ENCODE measurements at regions not wholly inside any gene's neighbourhood (a gene's known extent, or its start where the extent isn't known, plus 50 kb on each side); places are given as distances from the start of the nearest gene placed in this dataset.

DNA sequence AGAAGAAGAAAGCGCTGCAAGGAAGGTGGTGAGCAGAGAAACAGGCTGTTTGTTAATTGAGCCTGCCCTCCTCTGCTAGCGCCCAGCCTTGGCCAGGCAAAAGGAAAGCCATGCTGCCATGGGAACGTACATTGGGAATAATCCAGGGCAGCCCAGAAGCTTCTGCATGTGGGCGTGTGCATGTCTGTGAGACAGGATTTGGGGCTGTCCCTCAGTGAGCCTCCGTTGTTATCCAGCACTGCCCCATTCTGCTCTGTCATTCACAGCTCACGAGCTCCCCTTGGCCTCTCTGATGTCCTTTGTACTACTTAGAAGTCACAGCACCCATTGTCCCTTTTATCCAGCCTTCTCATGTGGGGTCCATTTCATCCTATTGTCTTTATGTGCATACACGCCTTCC is 239.1 kb upstream of the ROPN1 start:
- peak in 23 of 56 donors; percentile 4 to 53 (median 18) for DNase-seq

DNA sequence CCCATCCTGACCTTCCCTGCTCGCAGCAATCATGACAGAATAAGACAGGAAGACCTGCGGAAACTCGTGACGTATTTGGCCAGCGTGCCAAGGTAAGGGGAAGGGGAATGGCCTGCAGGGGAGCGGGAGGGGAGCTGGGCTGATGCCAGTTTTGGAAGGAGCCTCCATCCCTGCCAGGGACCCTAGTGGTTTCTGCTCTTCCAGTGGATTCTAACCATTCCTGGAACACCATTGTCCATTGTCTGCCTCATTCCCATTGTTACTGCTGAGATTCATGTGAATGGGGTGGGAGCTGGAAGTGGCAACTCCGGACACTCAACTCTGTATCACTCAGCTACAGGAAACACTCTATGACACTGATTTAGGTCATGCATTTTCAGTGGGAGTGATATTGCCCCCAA is 242.9 kb upstream of the ROPN1 start:
- no peak for DNase-seq

DNA sequence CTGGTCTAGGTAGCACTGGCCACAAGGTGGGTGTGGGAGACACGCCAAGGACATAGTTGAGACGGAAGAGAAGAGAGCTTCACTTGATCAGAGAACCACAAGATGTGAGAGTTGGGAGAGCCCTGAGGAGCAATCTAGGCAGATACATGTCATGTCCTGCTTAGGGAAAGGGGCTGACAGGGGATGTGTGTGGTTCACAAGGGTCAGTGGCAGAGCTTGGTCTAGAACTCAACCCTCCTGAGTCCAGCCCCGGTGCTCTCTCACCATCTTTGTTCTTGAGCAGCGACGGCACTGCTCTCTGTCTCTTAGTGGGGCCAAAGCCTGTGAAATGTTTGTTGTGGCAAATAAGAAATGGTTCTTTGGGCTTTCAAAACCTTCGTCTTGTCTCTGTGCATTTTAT is 243.5 kb upstream of the ROPN1 start:
- DNase-seq, result no peak

DNA sequence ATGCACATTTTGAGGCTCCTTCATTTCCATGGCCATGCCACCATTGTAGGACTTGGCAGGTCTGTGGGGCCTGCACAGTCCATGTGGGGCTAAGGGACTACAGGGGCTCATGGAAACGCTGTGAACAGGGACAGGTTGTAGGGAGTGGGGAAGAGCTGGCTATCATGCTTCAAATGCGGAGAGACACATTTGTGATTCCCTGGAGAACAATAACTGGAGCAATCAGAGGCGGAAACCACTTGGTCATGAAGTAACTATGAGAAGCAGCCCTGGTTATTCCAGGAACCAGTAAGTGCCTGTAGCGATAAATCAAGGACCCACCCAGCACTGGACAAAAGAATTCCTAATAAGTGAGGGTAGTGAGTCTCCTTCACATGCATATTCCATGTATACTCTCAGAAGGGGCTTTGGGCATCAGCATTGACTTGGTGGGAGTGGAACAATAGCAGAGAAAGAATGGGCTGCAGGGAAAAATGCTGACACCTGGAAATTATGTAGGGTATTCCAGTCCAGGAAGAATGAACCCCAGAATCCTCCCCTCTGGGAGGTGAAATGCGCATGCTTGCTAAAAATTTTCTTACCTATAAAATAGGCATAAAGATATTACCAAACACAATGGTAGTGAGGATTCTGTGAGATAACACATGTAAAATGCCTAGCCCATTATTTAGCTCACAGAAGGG is 251.4 kb upstream of the ROPN1 start:
- DNase-seq, result no peak

DNA sequence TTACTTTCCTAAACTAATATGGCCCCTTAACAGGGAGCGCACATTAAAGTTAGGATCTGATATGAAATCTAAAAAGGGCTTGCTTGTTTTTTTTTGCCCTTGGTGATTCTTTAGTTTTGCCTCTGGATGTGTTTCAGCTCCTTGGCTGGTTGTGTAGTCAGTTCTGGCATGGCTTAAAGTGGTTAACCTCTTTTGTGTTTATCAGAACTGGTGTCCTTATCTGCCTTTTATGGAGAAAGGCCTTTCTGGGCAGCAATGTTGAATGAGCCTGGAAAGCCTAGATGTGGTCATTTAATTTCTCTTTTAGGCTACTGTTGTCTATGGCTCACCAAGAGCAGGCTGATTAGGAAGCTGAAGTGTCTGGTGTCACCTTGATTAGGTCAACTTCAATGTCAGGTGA is 254.5 kb upstream of the ROPN1 start:
- no peak for DNase-seq

DNA sequence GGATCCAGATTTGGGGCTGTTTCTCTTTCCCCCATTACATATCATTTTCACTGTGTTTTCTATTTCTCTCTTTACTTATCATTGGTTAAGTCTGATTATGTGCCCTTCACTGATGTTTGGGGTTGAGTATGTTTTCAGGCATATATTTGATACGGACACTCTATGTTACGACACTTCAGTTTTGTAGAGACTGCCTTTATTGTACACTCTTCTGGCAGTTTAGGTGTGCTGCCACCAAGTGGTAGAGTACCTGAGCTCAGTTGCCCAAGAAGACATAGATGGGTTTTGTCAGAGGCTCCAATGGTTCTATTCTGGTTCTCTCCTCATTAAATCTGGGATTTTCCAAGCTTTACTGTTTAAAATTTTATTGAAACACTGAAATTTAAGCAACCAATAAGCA is 255.0 kb upstream of the ROPN1 start:
- no peak for DNase-seq

DNA sequence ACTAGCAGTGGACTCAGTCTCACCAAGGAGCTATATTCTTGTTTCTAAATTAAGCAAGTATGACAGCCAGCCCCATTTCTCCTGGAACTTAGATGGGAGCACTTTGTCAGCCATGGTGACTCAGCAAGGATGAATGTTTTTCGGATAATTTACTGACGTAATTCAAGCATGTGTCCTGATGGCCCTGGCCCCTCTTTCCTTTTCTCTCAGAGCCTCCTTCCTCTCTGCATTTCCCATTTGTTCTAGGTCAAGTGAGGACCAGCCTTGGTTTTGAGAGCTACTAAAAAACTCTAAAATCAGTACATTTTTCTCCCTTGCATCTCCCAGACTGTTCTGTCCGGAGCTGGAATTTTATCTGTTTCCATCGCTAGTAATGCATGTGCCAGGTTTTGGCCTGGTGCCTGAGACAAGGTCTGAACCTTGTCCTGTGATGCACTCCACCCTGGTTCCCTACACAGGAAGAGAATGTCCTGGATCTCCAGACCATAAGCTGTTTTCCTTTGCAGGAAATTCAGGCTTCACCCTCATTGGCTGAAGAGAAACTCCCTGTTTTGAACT is 256.6 kb upstream of the ROPN1 start:
- no peak for DNase-seq

DNA sequence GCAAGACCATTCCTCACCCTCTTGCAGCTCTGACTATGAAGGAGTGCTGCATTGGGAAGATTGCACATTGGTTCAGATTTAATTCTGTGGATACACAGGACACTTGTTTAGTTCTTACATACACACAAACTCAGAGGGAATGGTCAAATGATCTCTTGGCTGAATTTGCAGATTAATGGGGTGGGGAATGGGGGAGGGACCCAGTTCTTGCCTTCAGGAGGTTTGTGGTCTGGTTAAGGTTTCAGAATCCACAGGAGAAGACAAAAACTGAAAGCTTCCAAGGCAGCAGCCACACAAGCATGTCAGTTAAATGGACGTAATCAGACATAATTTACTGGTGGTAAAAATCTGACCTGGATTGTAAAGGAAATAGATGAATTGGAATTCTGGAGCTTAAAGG is 257.1 kb upstream of the ROPN1 start:
- no peak for DNase-seq

DNA sequence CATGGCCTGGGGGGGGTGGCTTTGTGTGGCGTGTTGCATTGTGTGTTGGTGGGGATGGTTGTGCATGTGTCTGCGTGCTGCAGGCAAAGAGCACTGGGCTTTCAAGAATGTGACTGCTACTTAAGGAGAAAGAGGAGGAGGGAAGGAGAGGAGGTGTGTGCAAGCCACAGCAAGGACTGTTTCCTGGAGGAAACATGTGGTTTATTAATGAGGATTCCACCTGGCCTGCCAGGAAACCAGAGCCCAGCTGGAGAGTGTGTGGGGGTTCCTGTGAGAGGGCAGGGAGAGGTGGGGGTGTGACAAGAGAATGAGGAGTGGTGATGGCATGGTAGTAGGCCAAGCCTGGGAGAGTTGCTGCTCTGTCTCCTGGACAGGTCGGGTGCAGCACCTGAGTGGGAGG is 258.1 kb upstream of the ROPN1 start:
- no peak for DNase-seq

DNA sequence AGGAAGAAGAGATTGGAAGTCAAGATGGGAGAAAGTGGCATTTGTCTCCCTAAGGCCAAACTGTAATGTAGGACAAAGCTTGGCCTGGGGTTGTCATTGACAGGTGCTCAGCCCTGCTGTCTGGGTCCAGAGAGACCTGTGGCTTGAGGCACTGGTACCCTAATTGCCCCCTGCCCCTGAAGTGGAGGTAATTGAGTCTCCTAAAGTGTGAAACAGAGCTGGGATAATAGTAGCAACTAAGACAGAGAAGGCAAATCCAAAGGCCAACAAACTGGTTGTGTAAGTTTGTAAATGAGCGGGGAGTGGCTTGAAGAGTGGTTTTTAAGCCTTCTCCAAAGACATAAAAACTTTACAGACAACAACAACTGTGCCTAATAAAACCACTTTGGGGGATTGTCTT is 264.2 kb upstream of the ROPN1 start:
- DNase-seq, result no peak

DNA sequence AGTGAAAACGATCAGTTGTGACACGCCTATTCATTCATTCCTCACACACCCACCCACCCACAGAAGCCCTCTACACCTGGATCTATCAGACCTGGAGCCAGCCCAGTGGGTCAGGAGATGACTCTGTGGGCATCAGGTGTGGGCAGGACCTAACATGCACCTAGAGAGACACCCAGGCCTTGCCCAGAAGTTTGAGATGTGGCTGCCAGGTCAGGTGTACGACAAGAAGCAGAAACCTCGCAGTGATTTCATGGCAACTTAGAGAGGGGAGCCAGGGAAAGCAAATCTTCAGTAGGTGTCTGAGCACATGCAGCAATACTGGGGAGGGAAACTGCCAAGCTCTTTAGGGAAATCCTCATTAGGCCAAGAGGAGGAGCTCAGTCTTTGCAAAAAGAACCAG is 264.7 kb upstream of the ROPN1 start:
- DNase-seq, result no peak

DNA sequence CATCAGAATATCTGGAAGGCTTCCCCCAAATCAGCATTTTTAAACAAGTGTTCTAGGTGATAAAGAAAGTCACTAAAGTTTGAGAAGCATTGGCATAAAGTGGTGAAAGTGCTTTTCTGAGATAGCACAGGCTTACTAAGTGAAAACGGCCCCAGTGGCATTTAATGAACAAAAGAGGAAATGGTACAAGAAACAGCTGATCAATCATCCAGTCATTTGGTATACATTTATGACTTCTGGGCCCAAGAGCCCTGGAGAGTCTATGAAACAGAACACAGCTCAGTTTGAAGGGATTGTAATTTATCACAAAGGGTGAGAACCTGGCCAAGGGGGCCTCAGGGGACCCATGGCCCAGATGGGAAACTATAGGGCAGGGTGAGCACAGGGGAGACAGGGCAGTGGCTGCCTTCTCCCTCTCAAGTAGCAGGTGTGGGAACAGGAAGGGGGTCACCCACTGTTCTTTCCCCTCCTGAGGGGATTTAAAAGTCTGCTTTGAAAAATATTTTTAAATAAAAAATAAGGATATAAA is 265.5 kb upstream of the ROPN1 start:
- no peak for DNase-seq

DNA sequence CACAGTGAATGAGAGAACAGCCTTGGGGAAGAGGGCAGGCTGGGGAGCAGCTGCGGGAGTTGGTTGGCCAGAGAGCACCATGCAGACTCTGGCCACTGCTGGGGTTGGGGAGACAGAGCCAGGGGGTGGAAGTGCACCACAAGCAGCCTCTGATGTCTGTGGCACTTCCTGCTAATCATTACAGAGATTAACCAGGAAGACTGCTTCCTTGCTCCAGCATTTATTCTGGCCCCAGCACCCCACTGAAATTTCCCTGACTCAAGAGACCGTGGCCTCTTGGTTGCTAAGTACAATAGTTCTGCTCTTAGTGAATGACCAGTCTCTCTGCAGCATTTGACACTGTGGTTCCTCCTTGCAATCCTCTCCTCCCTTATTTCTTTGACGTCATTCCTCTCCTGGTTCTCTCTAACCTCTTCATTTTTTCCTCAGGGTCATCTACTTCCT is 266.2 kb upstream of the ROPN1 start:
- no peak for DNase-seq

DNA sequence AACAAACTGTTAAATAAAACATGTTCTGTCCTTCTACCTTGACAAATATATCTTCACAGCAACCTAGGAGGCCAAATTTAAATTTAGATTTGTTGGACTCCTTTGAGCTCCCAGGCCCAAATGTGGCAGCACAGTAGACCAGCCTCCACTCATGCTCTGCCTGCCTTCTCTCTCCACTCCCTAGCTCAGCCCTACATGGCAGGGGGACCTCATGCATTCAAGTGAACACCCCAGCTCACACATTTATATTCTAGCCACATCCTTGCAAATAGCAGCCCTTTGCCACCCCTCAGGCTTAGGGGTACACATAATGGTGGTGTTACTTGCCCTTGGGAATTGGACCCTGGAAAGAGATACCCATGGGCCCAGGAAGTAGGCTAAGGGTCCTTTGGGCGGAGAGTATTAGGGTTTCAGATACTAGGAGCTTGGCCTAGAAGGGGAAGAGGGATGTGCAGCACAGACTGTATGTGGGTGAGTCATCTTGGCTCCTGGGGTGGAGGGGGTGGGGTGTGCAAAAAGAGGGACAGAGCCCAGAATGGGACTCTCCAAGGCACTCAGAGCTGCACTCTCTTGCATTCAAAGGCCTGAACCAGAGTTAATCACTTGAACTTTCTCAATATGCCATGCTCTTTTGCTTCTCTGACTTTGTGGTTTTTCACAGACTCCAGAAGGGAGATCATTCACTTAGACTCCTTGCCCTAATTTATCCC is 268.4 kb upstream of the ROPN1 start:
- DNase-seq, result peak in 2 of 56 donors; percentile 6 to 37

DNA sequence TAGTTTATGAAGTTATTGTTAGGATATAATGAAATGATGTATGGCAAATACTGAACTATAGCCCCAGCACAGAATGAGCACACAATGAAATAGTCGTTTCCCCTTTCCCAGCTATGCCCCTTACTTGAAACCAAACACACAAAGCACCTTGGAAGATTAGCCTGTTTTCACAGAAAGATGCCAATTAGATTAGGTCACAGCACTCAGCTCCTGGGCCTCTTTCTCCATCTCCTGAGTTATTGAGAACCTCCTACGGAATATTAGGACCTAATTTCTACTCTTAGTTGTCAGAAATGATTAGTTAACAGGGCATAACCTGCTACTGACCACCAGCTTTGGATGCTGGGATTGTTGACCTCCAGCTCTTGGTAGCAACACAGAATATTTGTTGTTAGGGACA is 269.4 kb upstream of the ROPN1 start:
- DNase-seq, result no peak

DNA sequence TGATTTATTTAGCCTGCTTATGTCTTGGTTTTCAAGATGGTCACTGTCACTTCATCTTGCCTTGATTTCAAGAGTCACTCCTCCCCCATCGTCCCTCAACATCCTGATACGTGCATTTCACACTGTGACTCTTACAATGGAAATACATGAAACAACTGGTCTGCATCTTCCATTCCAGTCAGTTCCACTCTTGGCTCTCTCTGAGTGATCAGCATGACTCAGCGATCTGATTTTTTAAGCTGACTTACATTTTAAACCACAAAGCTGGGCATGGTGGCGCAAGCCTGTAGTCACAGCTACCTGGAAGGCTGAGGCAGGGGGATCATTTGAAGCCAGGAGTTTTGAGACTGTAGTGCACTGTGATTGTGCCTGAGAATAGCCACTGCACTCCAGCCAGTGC is 271.2 kb upstream of the ROPN1 start:
- DNase-seq, result peak in 1 of 56 donors; percentile 15

DNA sequence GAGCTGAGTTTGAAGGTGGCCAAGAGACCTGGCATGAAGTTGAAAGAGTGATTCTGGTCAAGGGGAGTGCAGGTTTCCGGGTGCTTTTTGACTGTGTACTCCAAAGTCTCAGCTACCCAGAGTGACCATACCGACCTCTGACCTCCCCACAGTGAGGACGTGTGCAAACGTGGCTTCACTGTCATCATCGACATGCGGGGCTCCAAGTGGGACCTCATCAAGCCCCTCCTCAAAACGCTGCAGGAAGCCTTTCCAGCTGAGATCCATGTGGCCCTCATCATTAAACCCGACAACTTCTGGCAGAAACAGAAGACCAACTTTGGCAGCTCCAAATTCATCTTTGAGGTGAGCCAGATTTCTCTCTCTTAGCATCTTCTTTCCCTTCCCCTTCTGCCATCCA is 272.4 kb upstream of the ROPN1 start:
- no peak for DNase-seq

DNA sequence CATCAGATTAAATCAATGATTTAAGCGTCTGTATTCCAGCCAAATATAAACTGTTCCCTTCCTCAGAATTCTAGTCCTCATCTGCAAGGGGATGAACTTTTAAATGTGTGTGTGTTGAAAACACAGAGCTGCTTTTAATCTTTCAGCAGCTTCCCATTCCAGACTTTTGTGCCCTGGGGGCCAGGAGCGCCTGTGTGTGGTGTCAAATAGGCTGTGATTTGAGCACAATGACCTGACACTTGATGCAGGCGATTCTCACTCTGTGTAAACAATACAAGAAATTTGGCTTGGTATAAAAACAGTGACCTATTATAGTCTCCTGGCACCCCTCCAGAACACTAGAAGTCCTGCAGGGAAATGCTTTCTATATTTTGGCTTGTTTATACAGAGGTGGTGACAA is 274.6 kb upstream of the ROPN1 start:
- peak in 1 of 56 donors; percentile 26 for DNase-seq

DNA sequence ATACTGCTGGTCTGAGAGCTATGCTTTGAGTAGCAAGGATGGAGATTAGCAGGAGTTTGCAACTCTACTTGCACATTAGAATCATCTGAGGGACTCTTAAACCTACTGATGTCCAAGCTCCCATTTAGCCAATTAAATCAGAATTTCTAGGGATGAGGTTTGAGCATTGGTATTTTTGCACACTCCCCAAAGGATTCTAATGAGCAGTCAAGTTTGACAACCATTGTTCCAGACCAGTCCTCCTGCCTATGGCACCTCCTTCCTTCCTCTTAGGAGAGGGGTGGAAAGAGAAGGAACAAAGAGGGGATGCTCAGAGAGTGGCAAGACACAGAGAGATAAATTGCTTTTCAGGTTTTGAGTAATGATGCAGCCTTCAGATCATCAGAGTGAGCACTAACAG is 275.5 kb upstream of the ROPN1 start:
- DNase-seq, result no peak

DNA sequence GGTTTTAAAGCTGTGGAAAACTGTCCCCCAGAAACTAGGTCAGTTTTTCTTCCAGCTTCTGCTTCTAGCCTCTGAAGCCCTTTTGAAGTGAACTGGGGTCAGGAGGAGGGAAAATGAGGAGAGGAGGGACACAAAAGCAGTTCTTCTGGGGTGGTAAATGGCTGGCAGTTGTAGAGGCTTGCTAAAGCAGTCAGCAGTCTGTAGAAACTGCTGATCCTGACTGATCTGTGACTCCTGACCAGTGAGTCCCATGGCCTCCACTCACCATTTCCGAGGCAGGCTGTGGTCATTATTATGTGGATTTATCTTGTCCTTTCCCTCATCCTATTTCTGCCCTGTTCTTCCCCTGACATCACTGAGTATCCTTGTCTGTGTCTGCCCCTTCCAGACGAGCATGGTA is 276.4 kb upstream of the ROPN1 start:
- no peak for DNase-seq

DNA sequence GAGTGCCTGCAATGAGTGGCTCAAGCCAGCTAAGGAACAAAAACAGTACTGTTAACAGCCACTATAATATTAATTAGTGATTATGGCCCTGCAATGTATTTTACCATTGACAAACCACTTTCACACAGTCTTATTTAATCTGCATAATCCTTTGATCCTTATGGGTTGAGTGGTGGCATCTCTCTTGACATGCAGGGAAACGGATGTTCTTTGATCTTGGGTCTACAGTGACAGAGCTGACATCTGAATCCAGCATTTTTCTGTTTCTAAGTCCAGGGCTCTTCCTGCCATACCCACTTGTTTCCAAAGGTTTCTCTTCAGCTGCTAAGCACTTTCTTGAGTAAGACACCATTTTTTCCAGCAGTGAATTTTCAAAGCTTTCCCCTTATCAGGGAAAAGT is 277.7 kb upstream of the ROPN1 start:
- no peak for DNase-seq

DNA sequence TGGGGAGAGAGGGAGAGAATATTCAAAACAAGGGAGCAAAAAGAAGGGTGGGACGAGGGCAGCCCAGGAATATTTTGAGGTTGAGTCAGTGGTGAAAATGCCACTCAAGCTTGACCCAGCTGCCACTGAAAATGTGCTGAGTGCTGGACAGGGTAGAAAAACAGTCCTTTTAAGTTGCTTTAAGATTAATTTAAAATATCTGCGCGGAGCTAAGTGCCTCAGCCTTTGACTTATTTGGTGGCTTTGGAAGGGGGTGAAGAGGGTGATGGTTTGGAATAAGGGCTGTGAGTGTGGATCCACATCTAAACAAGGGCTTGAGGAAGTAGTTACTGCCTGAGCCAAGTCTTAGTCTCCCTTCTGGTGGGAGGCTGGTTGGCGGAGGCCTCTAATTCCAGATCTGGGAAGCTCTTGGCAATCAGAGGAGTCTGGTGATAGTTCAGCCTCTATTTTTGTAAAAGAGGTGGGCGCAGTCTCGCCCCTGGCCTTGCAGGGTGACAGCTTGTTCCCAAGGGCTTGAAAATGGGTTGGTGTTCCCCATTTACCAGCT is 280.8 kb upstream of the ROPN1 start:
- DNase-seq, result no peak

DNA sequence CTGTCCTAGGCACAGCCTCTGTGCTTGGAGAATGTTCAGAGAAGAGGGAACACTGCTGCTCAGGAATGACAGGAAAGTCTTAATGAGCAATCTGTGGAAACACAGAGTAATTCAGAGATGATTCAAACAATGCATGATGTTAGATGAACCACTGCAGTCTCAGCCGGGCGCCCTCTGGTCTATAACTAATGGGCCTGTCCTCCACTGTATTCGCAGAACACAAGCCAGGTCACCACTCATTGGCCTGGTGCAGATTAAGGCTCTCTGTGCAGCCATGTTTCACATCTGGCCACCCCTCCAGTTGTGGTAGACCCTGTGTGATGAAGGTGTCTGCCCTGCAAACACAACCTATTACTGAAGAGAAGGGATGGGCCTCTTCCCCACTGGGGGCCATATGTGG is 281.7 kb upstream of the ROPN1 start:
- DNase-seq, result no peak

All from amygdala (tissue), 56 donors.